ENCODE measurements at regions not wholly inside any gene's neighbourhood (a gene's known extent, or its start where the extent isn't known, plus 50 kb on each side); places are given as distances from the start of the nearest gene placed in this dataset.

- DNase-seq (ENCODE audit: low read depth, low spot score), result no peak
- CTCF ChIA-PET, result no interaction called here
- POLR2A ChIA-PET, result no interaction called here
- no peak for TF ChIP-seq CTCF (IDR thresholded peaks at IDR 0.05; ENCODE audit: low read depth, low read length)
- Histone ChIP-seq H3K4me3 (ENCODE audit: low read depth, low read length) (no peak overlapping the region), H3K9me3 (ENCODE audit: control insufficient read depth, insufficient read depth, low read length) (no peaks in the 10 kb centered on the region), H3K27me3 (ENCODE audit: control insufficient read depth, insufficient read depth, low read length) (peaks cover 3% of the 10 kb centered on the region), H3K27ac (ENCODE audit: low read depth, low read length) (no peak overlapping the region)
Observed at GRCh38 chr2:17323697-17324096, 194.5 kb downstream of the RAD51AP2 start.

- TF ChIP-seq CTCF (IDR thresholded peaks at IDR 0.05; ENCODE audit: low read depth, low read length), result no peak
- CTCF ChIA-PET, result interaction anchor here (2.1 kb wide), 1 partner anchor 12 kb away, joined by 9 read pairs; no protein-coding TSS in a partner anchor
Observed at GRCh38 chr2:17322461-17322860, 195.8 kb downstream of the RAD51AP2 start.

GRCh38 chr2:17319090-17319489 is 199.2 kb downstream of the RAD51AP2 start:
- peaks cover 3% of the 10 kb centered on the region for H3K27me3 ChIP-seq (ENCODE audit: control insufficient read depth, insufficient read depth, low read length)
- no peak overlapping the region for H3K27ac ChIP-seq (ENCODE audit: low read depth, low read length)
- H3K9me3 ChIP-seq (ENCODE audit: control insufficient read depth, insufficient read depth, low read length), result no peaks in the 10 kb centered on the region
- no peak for DNase-seq (ENCODE audit: low read depth, low spot score)
- ChIA-PET POLR2A (no interaction called here), CTCF (interaction anchor here (1.0 kb wide), 1 partner anchor 10 kb away, joined by 3 read pairs; no protein-coding TSS in a partner anchor)
- no peak overlapping the region for H3K4me3 ChIP-seq (ENCODE audit: low read depth, low read length)
- no peak for TF ChIP-seq CTCF (IDR thresholded peaks at IDR 0.05; ENCODE audit: low read depth, low read length)

More at GRCh38 chr2:17322461-17322860, 195.8 kb downstream of the RAD51AP2 start:
- Histone ChIP-seq H3K4me3 (ENCODE audit: low read depth, low read length) (no peak overlapping the region), H3K9me3 (ENCODE audit: control insufficient read depth, insufficient read depth, low read length) (no peaks in the 10 kb centered on the region), H3K27me3 (ENCODE audit: control insufficient read depth, insufficient read depth, low read length) (peaks cover under 1% of the 10 kb centered on the region), H3K27ac (ENCODE audit: low read depth, low read length) (no peak overlapping the region)
- DNase-seq (ENCODE audit: low read depth, low spot score), result no peak
- POLR2A ChIA-PET, result no interaction called here

GRCh38 chr2:17318013-17318412 is 200.2 kb downstream of the RAD51AP2 start:
- ChIA-PET POLR2A (no interaction called here), CTCF (no interaction called here)
- no peak overlapping the region for H3K27ac ChIP-seq (ENCODE audit: low read depth, low read length)
- H3K27me3 ChIP-seq (ENCODE audit: control insufficient read depth, insufficient read depth, low read length), result peaks cover 5% of the 10 kb centered on the region
- no peak for DNase-seq (ENCODE audit: low read depth, low spot score)
- H3K9me3 ChIP-seq (ENCODE audit: control insufficient read depth, insufficient read depth, low read length), result no peaks in the 10 kb centered on the region
- TF ChIP-seq CTCF (IDR thresholded peaks at IDR 0.05; ENCODE audit: low read depth, low read length), result no peak
- H3K4me3 ChIP-seq (ENCODE audit: low read depth, low read length), result no peak overlapping the region

- ChIA-PET POLR2A (no interaction called here), CTCF (no interaction called here)
Observed at GRCh38 chr2:17317439-17317976, 200.7 kb downstream of the RAD51AP2 start.

More at GRCh38 chr2:17317439-17317976, 200.7 kb downstream of the RAD51AP2 start:
- DNase-seq (ENCODE audit: low read depth, low spot score), result no peak
- Histone ChIP-seq H3K27ac (ENCODE audit: low read depth, low read length) (no peak overlapping the region), H3K27me3 (ENCODE audit: control insufficient read depth, insufficient read depth, low read length) (peaks cover 5% of the 10 kb centered on the region), H3K9me3 (ENCODE audit: control insufficient read depth, insufficient read depth, low read length) (no peaks in the 10 kb centered on the region), H3K4me3 (ENCODE audit: low read depth, low read length) (no peak overlapping the region)
- no peak for TF ChIP-seq CTCF (IDR thresholded peaks at IDR 0.05; ENCODE audit: low read depth, low read length)

All from AG04450 (cell line).